ENCODE measurements at regions not wholly inside any gene's neighbourhood (a gene's known extent, or its start where the extent isn't known, plus 50 kb on each side); places are given as distances from the start of the nearest gene placed in this dataset.

DNA sequence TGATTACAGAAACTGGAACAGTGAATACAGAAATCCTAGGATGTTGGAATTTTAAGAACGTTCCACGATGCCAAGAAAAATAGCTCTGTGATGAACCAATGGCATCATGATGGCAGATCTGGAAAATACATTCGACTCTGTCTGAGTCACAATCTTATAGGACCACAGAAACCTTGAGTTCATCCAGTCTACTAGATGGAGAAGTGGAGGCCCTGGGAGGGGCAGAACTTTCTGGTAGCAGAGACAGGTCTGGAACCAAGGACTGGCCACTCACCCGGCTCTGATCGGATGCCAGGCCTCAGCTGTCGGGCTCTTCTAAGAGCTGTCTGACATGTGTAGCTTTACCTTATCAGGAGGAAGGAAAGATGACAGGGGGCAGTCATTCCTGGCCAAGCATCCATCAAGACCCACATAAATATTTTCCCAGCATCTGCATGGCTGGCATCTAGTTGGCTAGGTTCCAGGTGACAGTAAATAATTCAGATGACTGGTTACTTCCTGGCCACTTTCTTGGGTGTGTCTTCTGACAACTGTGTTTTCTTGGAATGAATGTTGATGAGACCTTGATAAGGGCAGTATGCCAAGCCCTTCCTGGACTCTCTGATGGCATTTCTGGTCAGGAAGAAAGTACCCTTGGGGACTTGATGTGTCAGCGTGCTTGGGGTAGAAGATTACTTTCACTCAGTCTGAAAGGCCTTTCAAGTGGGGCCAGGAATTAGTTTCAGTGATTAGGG is 72.6 kb upstream of the TRABD2B start:
- TF ChIP-seq ZNF274 (IDR thresholded peaks at IDR 0.05; ENCODE audit: low read depth, low read length) (no peak), YY1 (IDR thresholded peaks at IDR 0.05; ENCODE audit: insufficient read depth, insufficient read length) (no peak)
